HepG2 (cell line): ENCODE measurements at regions not wholly inside any gene's neighbourhood (a gene's known extent, or its start where the extent isn't known, plus 50 kb on each side); places are given as distances from the start of the nearest gene placed in this dataset.

ENCODE experiments used
- ATAC-seq: fragments of 200-7000 bp; cut with Tn5 transposase; 3 replicates; pipeline ENCODE4 v1.9.1; 2020; ENCODE audit warnings: mild to moderate bottlenecking, moderate library complexity
- BruUV-seq: library from RNA; stranded (reverse); fragments of 400-500 nt; replicated peaks from 2 replicates; lab custom pipeline; 2021; lab: Mats Ljungman, UMichigan
- CTCF ChIA-PET: fragments of 300-600 bp; formaldehyde crosslinking; extraction: SDS; loops from one replicate; lab custom pipeline; 2021; ENCODE audit warnings: low total read pairs, inconsistent platforms, low intra/inter-chr PET ratio; lab: Yijun Ruan, JAX
- POLR2A ChIA-PET: fragments of 350-600 bp; sonication (Branson Sonifier 250); formaldehyde crosslinking; loops from one replicate; lab custom pipeline; 2020; ENCODE audit warnings: antibody characterized with exemption, inconsistent platforms; lab: Yijun Ruan, JAX
- DNase-seq: peaks from one replicate; pipeline ENCODE4 v3.0.0-alpha.2; 2015; ENCODE audit warnings: low spot score
- FAIRE-seq: peaks from 3 replicates; lab custom pipeline; 2011; peaks lifted over from hg19 to GRCh38; lab: Jason Lieb, UNC
- H2AFZ ChIP-seq: one replicate; pipeline ENCODE4 v1.6.1; 2011; ENCODE audit warnings: low read length, inconsistent platforms
- H3K27ac ChIP-seq: fragments of 300-600 bp; 3 replicates; pipeline ENCODE4 v1.8.0; 2011; ENCODE audit warnings: mixed run types, mild to moderate bottlenecking, mixed read lengths, low read length, inconsistent platforms; ENCODE audit not compliant: insufficient read depth; ENCODE audit errors: extremely low read length
- H3K27me3 ChIP-seq, 2 experiments: fragments of 200-600 bp in 1 of 2; 2 replicates in 1 of 2; 3 replicates in 1 of 2; pipeline versions ENCODE4 v1.6.0 to v1.8.0; 2011; ENCODE audit warnings: low read length in 2 of 2, mild to moderate bottlenecking in 2 of 2, moderate library complexity in 2 of 2, inconsistent platforms in 1 of 2; ENCODE audit not compliant: insufficient read depth in 2 of 2, control insufficient read depth in 1 of 2
- H3K36me3 ChIP-seq, 2 experiments: fragments of 200-600 bp in 1 of 2; replicated peaks in 1 of 2; 2 replicates in 1 of 2; 3 replicates in 1 of 2; pipeline versions ENCODE4 v1.5.1 to v1.8.0; 2011; ENCODE audit warnings: low read length in 2 of 2, inconsistent platforms in 1 of 2; ENCODE audit not compliant: insufficient read depth in 2 of 2, control insufficient read depth in 1 of 2
- H3K4me1 ChIP-seq: 2 replicates; pipeline ENCODE4 v1.5.1; 2012; ENCODE audit warnings: low read length, inconsistent platforms; ENCODE audit not compliant: insufficient read depth
- H3K4me2 ChIP-seq: 2 replicates; pipeline ENCODE4 v1.6.0; 2011; ENCODE audit warnings: low read depth, low read length, inconsistent platforms
- H3K4me3 ChIP-seq, 3 experiments: fragments of 200-600 bp in 1 of 3; sonication (generic), shearing (Covaris generic) in 1 of 3; replicated peaks in 1 of 3; 2 replicates each; pipeline ENCODE4 v1.5.1; 2011 to 2016; ENCODE audit warnings: low read length in 3 of 3, inconsistent platforms in 2 of 3, low read depth in 2 of 3, mild to moderate bottlenecking in 2 of 3, control low read depth in 1 of 3, mixed read lengths in 1 of 3; ENCODE audit not compliant: insufficient read depth in 1 of 3
- H3K79me2 ChIP-seq: one replicate; pipeline ENCODE4 v1.6.1; 2011; ENCODE audit warnings: low read length, inconsistent platforms; ENCODE audit not compliant: insufficient read depth
- H3K9ac ChIP-seq: 2 replicates; pipeline ENCODE4 v1.6.0; 2011; ENCODE audit warnings: mild to moderate bottlenecking, low read depth, low read length, inconsistent platforms; ENCODE audit not compliant: insufficient read depth
- H3K9me3 ChIP-seq: 2 replicates; pipeline ENCODE4 v1.5.1; 2012; ENCODE audit warnings: mild to moderate bottlenecking, low read length
- H4K20me1 ChIP-seq: 2 replicates; pipeline ENCODE4 v1.6.0; 2011; ENCODE audit warnings: inconsistent platforms, mild to moderate bottlenecking, low read length, moderate library complexity; ENCODE audit not compliant: insufficient read depth
- CBX1 ChIP-seq: IDR thresholded peaks from one replicate; pipeline ENCODE4 v1.6.1; 2016; ENCODE audit warnings: antibody characterized with exemption, low read depth
- HOXD1 ChIP-seq: sonication (generic); formaldehyde crosslinking; IDR thresholded peaks from 2 replicates; pipeline ENCODE4 v1.5.0; 2020; ENCODE audit warnings: missing genetic modification reagents
- KMT2B ChIP-seq: IDR thresholded peaks from 2 replicates; pipeline ENCODE4 v1.6.1; 2016; ENCODE audit warnings: missing genetic modification reagents, missing compliant biosample characterization
- NFE2 ChIP-seq: sonication (generic); formaldehyde crosslinking; IDR thresholded peaks from 2 replicates; pipeline ENCODE4 v1.4.0; 2020; ENCODE audit warnings: missing genetic modification reagents
- RARG ChIP-seq: sonication (generic); formaldehyde crosslinking; IDR thresholded peaks from 2 replicates; pipeline ENCODE4 v1.4.0; 2020; ENCODE audit warnings: low read depth, mild to moderate bottlenecking, missing genetic modification reagents
- ZBTB8A ChIP-seq: sonication (generic); formaldehyde crosslinking; IDR thresholded peaks from 2 replicates; pipeline ENCODE4 v1.4.0; 2020; ENCODE audit warnings: mild to moderate bottlenecking, low read depth, missing genetic modification reagents, borderline replicate concordance
- ZNF101 ChIP-seq: sonication (generic); formaldehyde crosslinking; IDR thresholded peaks from 2 replicates; pipeline ENCODE4 v1.4.0; 2020; ENCODE audit warnings: mild to moderate bottlenecking, low read depth, missing genetic modification reagents, borderline replicate concordance
- ZNF331 ChIP-seq: sonication (generic); formaldehyde crosslinking; IDR thresholded peaks from 2 replicates; pipeline ENCODE4 v1.4.0; 2020; ENCODE audit warnings: missing genetic modification reagents
- ZNF724P ChIP-seq: sonication (generic); formaldehyde crosslinking; IDR thresholded peaks from 2 replicates; pipeline ENCODE4 v1.8.0; 2022; ENCODE audit warnings: missing genetic modification reagents, borderline replicate concordance
- ZSCAN25 ChIP-seq: sonication (generic); formaldehyde crosslinking; IDR thresholded peaks from 2 replicates; pipeline ENCODE4 v1.8.0; 2022; ENCODE audit warnings: mild to moderate bottlenecking, missing genetic modification reagents
- WGBS: methylation state at CpG from one replicate; pipeline ENCODE4 v1.1.6; 2017; ENCODE audit warnings: low lambda C conversion rate; 5-methylcytosine and 5-hydroxymethylcytosine counted together
- in situ Hi-C: cut with HindIII; loops from 2 replicates; pipeline ENCODE4 v1.10.0; 2017; ENCODE audit warnings: low pct_unique_long_range_greater_than_20kb; ENCODE audit not compliant: extremely low pct_ligation_motif_present
- intact Hi-C: fragments of 100-400 bp; cut with micrococcal nuclease; formaldehyde crosslinking; loops from one replicate; pipeline ENCODE4 v1.10.0; 2022; ENCODE audit not compliant: unreplicated experiment
- TF ChIP-seq, protein P1 (sequence below): sonication (generic); formaldehyde crosslinking; IDR thresholded peaks from 2 replicates; pipeline ENCODE4 v1.4.0; 2020; ENCODE audit warnings: mild to moderate bottlenecking, missing genetic modification reagents
- TF ChIP-seq, protein P2 (sequence below): IDR thresholded peaks from 2 replicates; pipeline ENCODE4 v1.4.0; 2020; ENCODE audit warnings: mild to moderate bottlenecking, missing genetic modification reagents

DNA sequence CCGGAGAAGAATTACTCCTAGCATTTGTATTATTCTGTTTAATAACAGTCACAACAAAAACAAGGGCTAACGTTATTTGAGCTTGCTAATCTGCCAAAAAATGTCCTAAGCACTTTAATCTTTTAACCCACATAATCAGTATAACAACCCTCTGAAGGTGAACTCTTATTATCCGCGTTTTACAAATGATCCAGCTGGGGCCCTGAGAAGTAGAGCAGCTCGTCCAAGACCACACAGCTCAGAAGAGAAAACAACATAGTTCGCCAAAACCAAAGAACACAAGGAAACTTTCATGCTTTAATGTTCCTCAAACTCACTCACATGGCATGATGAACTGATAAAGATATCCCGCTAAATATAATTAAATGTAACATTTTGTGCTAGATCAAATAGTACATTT is 159.7 kb upstream of the ZNF236 start:
- no peaks in the 10 kb centered on the region for H3K27me3 ChIP-seq
- no peaks in the 10 kb centered on the region for H3K36me3 ChIP-seq
- DNase-seq = no peak
- no peak for TF ChIP-seq ZSCAN25 (CRISPR knock-in tag)
- TF ChIP-seq RARG (CRISPR knock-in tag) = no peak
- TF ChIP-seq CBX1 = no peak
- TF ChIP-seq, protein P1, sequence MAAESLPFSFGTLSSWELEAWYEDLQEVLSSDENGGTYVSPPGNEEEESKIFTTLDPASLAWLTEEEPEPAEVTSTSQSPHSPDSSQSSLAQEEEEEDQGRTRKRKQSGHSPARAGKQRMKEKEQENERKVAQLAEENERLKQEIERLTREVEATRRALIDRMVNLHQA (CRISPR knock-in tag) = no peak
- TF ChIP-seq, protein P2, sequence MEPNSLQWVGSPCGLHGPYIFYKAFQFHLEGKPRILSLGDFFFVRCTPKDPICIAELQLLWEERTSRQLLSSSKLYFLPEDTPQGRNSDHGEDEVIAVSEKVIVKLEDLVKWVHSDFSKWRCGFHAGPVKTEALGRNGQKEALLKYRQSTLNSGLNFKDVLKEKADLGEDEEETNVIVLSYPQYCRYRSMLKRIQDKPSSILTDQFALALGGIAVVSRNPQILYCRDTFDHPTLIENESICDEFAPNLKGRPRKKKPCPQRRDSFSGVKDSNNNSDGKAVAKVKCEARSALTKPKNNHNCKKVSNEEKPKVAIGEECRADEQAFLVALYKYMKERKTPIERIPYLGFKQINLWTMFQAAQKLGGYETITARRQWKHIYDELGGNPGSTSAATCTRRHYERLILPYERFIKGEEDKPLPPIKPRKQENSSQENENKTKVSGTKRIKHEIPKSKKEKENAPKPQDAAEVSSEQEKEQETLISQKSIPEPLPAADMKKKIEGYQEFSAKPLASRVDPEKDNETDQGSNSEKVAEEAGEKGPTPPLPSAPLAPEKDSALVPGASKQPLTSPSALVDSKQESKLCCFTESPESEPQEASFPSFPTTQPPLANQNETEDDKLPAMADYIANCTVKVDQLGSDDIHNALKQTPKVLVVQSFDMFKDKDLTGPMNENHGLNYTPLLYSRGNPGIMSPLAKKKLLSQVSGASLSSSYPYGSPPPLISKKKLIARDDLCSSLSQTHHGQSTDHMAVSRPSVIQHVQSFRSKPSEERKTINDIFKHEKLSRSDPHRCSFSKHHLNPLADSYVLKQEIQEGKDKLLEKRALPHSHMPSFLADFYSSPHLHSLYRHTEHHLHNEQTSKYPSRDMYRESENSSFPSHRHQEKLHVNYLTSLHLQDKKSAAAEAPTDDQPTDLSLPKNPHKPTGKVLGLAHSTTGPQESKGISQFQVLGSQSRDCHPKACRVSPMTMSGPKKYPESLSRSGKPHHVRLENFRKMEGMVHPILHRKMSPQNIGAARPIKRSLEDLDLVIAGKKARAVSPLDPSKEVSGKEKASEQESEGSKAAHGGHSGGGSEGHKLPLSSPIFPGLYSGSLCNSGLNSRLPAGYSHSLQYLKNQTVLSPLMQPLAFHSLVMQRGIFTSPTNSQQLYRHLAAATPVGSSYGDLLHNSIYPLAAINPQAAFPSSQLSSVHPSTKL (CRISPR knock-in tag) = no peak
- no peak for TF ChIP-seq ZNF724P (CRISPR knock-in tag)
- TF ChIP-seq ZNF331 (CRISPR knock-in tag) = no peak
- TF ChIP-seq HOXD1 (CRISPR knock-in tag) = no peak
- TF ChIP-seq NFE2 (CRISPR knock-in tag) = no peak
- no peak for TF ChIP-seq ZNF101
- no peak for TF ChIP-seq ZBTB8A (CRISPR knock-in tag)
- no peak for TF ChIP-seq KMT2B (CRISPR knock-in tag)
- ATAC-seq = no peak
- no peak overlapping the region for H3K27ac ChIP-seq
- BruUV-seq = no TSS peak
- H3K79me2 ChIP-seq = no peaks in the 10 kb centered on the region
- intact Hi-C loops = no loop called here
- in situ Hi-C loops = no loop called here
- CTCF ChIA-PET = no interaction called here
- no peaks in the 10 kb centered on the region for H3K9me3 ChIP-seq
- WGBS = 15% methylated on average over 7 of the region's 7 CpGs
- no peak overlapping the region for H3K4me2 ChIP-seq
- H4K20me1 ChIP-seq = no peaks in the 10 kb centered on the region
- no peak overlapping the region for H3K4me3 ChIP-seq
- no peak for FAIRE-seq
- no peak overlapping the region for H2AFZ ChIP-seq
- POLR2A ChIA-PET = no interaction called here
- H3K4me1 ChIP-seq = no peaks in the 10 kb centered on the region
- no peak overlapping the region for H3K9ac ChIP-seq
